Renal cortical epithelial cell (primary cell): ENCODE measurements at regions not wholly inside any gene's neighbourhood (a gene's known extent, or its start where the extent isn't known, plus 50 kb on each side); places are given as distances from the start of the nearest gene placed in this dataset.

Experiments
- DNase-seq: peaks from one replicate; pipeline ENCODE4 v3.0.0-alpha.2; 2011; ENCODE audit warnings: low read depth

DNA sequence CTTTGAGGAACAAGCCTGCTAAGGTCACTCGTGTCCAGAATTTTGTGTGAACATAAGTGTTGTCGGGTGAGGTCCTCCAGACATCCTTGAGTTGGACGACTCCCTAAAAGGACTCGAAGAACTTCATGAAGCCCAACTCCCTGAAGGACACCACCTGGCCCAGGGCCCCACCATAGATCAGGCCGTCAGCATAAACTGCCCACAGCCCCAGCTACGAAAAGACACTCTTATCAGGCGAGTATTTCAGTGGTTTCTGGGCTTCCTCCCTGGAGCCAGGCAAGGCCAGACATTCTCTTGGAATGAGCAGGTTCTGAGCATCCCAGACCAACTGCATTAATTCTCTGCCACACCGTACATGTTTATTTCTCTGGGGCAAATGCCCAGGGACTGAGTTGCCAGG, 170.1 kb downstream of the IGLL1 start:
- DNase-seq: no peak

DNA sequence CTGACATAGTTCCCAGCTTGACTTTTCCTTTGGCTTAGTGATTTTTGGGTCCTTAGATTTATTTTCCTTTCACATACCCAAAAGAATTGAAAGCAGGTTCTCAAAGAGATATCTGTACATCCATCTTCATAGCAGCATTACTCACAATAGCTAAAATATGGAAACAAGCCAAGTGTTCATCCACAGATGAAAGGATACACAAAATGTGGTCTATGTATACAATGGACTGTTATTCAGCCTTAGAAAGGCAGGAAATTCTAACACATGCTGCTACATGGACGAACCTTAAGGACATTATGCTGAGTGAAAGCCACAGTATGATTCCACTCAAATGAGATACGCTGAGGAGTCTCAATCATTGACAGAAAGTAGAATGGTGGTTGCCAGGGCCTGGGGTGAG, 171.8 kb downstream of the IGLL1 start:
- no peak for DNase-seq

DNA sequence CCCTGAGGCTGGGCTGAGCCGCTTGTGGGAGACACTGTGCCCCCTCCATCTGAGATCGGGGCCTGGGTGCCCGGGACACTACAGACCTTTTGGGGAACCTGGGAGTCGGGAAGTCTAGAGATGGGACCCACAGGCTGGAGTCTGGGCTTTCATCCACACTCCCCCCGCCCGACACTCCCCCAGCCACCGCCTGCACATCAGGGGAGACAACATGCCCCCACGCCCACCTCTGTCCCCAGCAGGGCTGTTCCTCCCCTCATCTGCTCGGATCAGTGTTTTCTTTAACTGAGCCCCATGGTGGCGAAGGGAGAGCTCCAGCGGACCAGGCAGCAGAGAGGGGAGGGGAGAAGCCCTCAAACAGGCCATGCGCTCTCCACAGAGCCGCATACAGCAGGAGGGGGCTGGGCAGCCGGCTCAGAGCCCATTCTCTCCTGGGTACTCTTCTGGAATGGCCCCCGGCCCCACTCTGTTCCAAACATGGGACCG, 174.7 kb downstream of the IGLL1 start:
- DNase-seq: no peak

DNA sequence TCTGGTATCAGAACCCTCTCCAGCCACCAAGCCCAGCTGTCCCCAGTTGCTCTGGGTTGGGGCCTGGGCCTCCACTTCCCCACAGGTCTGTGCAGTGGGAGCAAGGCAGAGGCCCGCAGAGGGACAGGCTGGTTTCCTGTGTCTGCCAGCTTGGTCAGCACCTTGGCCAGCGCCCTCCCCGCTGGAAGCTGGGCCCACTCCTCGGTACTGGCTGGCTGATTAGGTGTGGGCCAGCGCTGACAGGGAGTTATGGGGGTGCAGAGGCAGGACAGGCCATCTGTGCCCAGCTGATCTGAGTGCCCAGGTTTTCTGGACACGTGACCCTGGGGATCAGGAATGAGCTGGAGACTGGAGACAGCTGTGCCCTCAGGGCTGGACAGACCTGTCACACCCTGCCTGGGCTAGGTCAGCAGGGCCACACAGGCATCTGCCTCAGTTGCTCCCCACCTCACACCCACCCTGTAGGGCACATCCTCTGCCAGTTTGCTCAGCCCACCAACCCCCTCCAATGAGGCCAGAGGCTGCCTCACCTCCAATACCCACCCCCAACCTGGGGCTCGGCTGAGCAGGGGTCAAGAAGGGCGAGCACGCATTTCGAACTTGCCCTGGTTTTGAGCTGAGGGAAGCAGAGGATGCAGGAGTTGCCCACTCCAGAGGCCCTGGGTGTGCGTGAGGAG, 175.3 kb downstream of the IGLL1 start:
- peak; percentile 24 for DNase-seq

DNA sequence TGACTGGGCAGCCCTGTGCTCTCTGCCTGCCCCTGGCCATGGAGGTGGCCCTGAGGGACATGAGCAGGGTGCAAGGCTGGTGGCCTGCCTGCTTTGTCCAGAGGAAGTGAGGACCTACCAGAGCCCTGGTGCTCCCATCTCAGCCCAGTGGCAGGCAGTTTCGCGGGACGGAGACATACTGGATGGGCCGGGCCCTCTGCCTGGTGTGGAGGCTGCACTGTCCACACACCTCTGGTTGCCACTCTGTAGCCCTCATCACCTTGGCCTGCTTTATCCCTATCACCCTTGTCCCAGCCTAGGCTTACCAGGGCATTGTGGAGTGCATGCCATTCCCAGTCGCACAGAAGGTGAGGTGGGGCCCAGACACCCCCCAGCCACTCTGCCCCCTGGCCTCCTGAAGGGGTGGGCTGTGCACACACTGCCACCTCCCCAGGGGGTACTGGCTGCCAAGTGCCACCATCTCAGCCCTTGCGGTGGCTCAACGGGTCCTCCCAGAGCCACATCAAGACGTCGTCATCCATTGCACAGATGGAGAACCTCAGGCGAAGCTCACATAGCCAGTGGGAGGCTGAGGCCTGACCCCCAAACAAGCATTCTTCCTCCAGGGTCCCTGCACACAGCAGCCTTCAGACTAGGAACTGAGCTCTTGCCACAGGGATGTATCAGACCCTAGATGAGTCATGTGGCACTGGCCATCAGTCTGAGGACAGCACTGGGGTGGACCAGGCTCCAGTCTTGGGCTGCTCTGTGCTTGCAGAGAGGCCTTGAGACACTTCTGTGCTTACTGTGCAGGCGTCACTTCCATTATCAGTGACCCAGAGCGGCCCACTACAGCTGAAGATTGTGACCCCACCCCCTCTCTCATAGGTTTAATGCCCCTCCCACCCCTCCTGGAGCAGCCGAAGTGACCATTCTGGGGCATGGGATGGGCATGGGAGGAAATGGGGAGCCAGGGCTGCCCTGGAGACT, 176.1 kb downstream of the IGLL1 start:
- peak; percentile 2 for DNase-seq

DNA sequence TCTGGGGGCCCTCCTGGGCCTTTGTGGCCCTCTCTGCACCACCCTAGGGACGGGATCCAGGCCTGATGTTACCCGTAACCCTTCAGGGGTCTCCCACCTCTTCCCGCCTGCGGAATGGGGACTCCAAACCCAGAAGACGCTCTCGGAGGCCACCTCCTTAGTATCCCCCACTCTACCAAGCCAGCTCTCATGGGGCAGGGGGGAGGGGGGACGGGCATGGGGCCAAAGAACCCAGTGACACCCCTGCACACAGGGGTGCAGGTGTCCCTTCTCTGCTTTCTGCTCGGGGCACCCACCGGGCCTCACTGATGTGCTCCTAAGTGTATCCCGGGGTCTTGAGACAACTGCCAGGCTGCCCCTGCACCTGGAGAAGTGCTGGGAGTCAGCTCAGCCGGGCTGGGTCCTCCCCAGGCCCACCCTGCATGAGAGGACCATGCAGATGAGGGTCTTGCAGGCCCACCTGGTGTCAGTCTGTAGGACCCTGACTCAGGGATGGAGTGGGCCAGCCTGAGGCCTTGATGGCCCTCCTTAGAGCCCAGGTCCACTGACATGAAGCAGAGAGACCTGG, 176.9 kb downstream of the IGLL1 start:
- DNase-seq: no peak

DNA sequence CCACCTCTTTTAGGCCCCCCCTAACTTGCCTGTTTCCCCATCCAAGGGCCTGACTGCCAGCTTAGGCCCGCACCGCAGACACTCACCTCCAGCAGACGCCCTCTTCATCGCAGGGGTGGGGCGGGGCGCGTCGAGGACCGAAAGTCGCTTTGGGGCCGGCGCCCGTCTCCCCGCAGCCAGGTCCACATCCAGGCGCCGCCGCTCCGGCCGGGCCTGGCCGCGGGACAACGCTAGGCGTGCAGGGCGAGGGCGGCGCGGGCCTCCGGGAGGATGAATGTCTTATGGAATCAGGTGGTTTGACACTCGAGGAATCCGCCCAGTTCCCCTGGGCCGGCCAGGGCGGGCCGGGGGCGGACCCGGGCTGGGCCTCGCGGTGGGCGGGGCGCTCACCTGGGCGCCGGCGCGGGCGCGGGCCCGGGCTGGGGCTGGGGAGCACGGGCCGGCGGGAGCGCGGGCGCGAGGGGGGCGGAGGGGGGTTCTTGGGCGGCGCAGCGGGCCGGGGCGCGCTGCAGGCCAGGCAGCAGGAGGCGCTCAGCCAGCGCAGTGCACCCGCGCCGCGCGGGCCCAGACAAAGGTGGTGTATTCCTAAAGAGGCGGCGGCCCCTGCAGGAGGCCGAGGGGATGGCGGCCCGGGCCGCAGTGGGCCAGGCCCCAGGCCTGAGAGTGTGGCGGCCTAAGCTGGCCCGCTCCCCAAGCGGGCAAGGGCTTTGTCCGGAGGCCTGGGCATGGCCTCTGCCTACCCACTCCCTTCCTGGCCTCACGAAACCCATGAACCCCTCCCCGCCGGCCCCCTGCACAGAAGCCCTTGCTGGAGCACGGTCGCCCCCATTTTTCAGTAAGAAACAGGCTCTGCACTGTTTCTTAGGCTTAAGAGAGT, 177.6 kb downstream of the IGLL1 start:
- DNase-seq: peak; percentile 4

DNA sequence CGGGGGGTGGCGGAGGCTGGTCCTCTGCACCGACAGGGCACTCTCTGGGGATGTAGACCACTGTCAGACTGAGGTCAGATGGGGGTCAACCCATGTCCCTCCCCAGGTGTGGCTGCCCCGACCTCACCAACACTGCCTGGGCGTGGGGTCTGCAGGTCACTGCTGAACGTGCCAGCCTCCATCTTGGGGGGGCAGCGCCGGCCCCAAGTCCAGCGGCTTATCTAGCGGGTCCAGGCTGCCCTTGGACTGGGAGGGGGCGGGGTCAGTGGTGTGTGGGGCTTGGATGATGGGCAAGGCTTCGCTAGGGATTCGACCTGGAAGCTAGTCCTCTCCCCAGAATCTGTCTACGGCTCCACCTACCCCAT, 178.2 kb downstream of the IGLL1 start:
- no peak for DNase-seq

DNA sequence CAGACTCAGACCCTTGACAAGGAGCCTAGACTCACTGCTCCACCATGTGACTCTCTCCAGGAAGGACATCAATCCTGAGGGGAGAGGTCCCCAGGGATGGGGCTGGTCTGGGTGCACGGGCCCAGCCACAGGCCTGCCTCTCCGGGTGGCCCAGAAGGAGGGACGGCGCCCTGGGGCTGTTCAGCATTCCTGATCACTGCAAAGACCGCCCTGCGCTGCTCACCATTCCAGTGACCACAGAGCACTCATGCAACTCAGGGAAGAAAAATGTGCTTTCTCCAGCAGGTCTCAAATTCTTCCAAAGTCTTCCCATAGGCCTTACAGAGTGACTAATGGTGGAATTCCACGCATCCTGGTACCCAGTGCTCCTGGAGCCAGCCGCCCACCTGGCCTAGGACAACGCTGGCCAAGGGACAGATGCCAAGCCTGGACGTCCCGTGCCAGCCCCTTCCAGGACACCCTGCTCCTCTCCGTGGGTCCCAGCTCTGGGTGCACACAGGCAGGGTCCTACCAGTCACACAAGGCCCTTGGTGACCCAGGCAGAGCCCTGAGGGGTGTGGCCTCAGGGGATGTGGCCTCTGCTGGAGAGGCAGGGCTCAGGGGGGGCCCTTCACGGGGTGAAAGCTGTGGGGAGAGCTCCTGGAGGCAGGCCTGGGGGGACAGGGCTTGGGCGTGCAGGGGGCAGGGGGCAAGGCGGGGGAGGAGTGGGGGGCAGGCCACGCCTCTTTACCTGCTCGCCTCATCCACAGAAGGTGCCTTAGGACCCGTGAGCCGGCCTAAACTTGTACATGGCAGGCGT, 178.8 kb downstream of the IGLL1 start:
- DNase-seq: peak; percentile 67

DNA sequence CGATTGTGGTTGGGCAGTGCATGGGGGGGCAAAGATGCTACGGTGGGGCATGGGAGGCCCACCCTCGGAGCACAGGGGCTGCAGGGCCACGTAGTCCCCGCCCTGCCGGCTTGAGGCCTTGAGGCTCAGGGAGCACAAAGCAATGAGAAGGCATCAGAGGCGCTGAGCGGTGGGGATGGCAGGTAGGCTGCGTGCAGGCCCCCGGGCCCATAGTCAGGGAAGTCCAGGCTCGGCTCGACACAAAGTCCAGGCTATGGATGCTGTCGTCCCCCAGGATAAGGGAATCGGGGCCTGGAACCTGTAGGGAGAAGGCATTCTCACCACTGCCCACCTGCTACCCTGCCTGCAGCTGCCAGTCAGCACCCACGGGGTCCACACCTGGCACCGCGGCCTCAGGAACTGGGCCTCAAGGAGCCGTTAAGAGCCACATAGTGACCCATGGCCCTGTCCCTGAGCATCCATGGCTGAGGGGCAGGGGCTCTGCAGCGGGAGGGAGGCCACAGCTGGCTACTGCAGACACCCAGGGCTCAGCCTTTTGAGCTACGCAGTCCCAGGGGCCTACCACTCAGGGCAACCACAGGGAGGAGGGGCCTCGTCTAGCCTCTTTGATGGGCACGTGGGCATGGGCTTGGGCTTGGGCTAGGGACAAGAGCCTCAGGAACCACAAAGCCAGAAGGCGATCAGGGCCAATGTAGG, 179.7 kb downstream of the IGLL1 start:
- no peak for DNase-seq

DNA sequence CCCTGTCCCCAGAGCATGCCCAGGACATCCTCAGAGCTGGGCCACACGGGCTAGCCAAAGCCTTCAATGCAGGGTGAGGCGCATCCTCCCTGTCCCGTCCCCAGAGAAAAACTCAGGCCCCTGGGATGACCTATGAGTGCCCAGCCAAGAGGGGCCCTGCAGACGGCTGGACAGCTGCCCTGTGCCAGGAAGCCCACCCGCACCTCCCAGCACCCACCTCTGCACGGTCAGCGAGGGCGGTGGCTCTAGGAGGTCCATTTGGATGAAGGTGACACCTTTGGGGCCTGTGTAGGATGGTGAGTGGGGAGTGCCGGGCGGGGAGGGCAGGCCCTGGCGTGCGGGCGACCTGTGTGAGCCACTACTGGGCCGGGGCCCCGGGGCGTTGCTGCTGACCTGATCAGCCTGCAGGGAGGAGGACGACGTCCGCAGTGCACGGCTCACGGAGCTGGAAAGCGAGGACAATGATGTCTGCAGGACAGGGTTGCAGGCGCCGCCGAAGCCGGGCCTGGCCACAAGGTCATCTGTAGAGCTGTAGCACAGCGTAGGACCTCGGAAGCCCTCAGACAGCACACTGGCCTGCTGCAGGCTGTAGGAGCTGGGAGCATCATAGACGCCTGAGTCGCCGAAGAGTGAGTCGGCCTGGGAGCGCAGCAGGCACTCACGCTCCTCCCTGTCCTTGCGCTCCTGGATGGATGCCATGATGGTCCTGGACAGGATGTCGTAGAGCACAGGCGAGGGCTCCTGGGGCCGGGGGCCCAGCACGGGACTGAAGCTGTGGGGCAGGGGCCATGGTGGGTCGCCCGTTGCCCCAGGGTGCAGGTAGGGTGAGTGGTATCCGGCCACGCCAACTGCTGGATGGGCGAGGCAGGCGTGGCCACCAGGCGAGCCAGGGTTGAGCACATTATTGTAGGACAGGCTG, 180.5 kb downstream of the IGLL1 start:
- DNase-seq: no peak

DNA sequence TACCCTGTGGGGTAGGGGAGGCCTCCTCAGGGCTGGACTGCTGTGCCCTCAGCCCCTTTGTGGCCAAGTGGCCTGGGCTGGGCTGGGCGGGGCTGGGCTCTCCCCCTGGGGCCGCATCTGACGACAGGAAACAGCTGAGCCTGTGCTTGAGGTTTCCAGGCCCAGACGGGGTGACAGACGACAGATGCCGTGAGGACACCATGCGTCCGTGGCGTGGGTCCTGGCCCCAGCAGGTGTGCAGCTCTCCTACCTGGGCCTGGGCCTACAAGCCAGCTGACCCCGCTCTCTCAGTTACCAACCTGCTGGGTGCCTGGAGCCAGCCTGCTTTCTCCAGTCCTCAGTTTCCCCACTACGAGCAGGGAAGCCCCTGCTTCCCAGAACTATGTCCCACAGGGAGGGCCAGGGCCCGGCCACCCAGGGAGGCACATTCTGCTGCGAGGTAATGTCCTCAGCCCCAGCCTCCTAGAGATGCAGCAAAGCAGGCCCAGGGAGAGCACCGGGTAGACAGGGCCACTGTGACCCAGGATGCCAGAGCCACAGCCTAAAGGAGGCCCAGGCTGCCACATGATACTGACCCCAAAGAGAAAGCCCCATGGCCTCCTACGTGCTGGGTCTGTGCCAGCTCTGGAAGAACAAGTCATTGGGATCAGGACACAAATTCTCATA, 181.3 kb downstream of the IGLL1 start:
- DNase-seq: no peak

DNA sequence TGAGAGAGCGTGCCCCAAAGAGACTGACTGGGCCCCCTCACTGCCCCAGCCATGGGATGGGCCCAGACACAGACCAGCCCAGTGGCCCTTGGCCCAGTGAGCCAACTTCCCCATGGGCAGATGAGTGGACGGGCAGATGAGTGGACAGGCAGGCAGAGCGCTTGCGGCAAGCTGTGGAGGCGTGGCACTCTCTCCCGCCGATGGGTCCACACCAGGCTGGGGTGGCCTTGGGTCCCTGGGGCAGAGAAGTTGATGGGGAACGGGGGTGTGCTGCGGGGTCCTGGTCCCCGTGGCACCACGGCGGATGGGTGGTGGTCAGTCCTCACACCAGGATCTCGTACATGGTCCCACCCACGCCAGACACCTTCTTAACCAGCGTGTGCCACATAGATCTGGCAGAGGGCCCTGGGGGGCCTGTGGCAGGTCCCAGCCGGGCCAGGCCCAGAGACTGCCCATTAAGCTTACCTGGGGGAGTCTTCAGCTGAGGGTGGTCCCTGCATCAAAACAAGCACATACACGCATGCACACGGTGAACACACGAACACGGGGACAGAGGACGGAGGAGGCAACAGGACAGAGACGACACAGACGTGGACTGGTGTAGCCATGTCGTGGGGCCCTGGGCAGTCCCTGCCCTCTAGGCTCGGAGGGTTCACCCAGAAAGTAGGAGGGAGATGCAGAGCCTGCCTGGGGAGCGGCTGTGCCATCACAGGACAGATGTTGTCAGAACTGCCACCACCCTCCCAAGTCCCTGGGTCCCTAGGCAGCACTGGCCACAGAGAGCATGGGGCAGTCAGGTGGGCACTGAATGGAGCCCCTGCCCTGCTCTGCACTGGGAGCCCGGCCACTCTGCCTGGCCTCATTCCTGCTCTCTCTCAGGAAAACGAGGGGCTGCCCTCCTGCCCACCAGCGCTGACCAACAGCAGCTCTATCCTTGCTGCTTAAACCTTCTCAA, 182.2 kb downstream of the IGLL1 start:
- DNase-seq: no peak

DNA sequence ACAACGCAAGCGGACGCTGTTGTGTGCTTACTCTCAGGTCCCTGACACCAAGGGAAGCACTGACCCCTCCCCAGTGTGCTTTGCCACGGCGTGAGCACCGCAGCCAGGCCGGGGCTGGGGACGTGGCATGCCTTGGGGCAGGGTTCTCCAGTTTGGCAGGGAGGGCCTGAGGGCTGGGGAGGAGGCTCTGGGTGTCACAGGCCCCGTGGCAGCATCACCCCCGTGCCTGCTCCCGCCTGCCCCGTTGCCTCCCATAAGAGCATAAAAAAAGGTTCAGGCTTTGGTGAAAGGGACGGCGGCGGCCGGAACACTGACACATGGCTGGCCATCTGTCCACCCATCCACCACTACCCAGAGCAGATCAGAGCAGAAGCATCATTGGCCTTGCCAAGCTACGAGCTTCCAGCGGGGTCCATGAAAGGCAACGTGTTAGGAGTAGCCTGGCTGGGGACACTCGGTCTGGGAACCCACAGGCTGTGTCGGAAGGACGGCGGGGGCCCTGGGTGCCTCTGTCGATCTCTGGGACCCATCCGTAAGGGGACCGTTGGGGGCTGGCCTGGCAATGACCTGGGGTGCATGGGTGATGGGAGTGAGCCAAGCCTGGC, 183.0 kb downstream of the IGLL1 start:
- no peak for DNase-seq

DNA sequence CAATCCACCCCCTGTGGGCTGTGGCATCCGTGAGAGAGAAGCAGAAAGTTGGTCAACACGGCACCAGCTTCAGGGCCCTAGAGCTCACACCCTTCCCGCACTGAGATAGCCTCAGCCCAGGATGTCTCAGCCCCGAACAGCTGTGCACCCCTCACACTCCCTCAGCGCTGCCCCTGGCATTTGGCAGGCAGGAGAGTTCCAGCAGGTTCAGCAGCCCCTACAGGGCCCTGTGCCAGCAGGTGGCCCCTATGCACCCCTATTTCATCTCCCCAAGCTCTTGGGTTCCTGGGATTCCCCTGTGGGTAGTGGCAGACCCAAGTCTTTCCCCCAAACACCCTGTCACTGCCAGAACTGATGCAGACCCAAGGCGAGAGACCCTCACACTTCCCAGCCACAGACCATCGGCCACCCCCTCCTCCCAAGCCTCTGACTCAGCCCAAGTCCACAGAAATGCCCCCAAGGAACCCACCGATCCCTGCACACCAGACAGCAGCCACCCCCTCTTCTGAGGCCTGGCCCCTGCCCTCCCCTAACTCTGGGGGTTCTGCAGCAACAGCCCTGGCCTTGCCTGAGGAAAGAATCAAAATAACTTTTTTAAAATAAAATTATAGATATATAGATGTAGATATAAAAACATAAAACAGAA, 183.6 kb downstream of the IGLL1 start:
- no peak for DNase-seq

DNA sequence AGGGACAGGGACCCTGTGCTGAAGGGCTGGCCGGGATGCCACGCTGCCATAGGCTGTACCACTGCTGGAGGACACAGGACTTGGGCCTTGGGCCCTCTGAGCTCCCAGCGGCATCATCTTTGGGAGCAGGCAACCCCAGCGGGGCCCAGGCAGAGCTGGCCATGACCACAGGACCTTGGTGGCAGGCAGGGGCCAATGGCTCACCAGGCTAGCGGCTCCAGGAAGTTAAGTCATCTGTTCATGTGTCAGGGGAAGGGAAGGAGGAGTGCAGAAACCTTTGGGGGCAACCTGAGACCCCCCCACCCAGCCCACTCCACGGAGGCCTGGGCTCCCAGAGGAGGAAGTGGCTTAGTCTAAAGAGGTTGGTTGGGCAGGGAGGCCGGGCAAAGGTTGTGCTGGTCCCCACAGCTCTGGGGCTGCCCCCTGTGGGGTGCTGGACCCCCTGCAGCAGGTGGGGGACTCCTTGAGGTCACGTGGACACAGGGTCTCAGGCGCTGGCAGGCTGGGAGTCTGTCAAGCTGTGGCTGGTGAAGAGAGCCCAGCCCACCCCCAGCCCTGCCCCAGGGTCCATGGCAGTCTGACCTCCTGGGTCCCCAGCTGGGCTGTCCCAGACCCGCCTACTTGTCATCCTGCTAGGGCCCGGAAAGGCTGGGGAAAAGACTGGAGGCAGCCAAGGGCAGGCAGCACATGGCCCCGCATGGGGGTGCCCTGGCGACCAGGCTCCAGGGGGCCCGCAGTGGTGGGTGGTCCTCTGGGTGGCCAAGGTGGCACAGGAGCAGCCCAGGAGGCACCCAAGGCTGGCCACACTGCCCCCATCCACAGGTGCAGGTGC, 184.3 kb downstream of the IGLL1 start:
- DNase-seq: no peak
